GM13977 (cell line): ENCODE measurements at regions not wholly inside any gene's neighbourhood (a gene's known extent, or its start where the extent isn't known, plus 50 kb on each side); places are given as distances from the start of the nearest gene placed in this dataset.

Source experiments
- DNase-seq: peaks from one replicate; pipeline ENCODE4 v3.0.0; 2012; ENCODE audit warnings: low spot score
- CTCF ChIP-seq: IDR thresholded peaks from 2 replicates; pipeline ENCODE4 v1.5.1; 2012; ENCODE audit warnings: mild to moderate bottlenecking, control low read depth; ENCODE audit not compliant: insufficient read depth; ENCODE audit errors: extremely low read depth, missing control alignments
- in situ Hi-C: fragments of 300-500 bp; cut with MboI; formaldehyde crosslinking; loops from one replicate; pipeline ENCODE4 v1.12.0; 2022; ENCODE audit warnings: low sequenced_read_pairs, low pct_unique_long_range_greater_than_20kb, mixed read lengths, inconsistent platforms; ENCODE audit not compliant: unreplicated experiment

GRCh38 chr15:85860394-85861161, 65.9 kb upstream of the KLHL25 start:
- no peak for TF ChIP-seq CTCF
- DNase-seq = no peak
- in situ Hi-C loops = no loop called here

GRCh38 chr15:85865070-85865684, 70.5 kb upstream of the KLHL25 start:
- in situ Hi-C loops = no loop called here
- TF ChIP-seq CTCF = peak; percentile 79
- DNase-seq = peak; percentile 53

GRCh38 chr15:85867250-85867649, 72.5 kb upstream of the KLHL25 start:
- in situ Hi-C loops = no loop called here
- TF ChIP-seq CTCF = no peak

GRCh38 chr15:85869124-85869523, 74.4 kb upstream of the KLHL25 start:
- in situ Hi-C loops = no loop called here
- DNase-seq = no peak
- no peak for TF ChIP-seq CTCF

More at GRCh38 chr15:85867250-85867649, 72.5 kb upstream of the KLHL25 start:
- no peak for DNase-seq

- in situ Hi-C loops = no loop called here
- no peak for TF ChIP-seq CTCF
- no peak for DNase-seq
These were observed 75.7 kb upstream of the KLHL25 start for GRCh38 chr15:85870216-85871014.

GRCh38 chr15:85871545-85871944, 76.8 kb upstream of the KLHL25 start:
- in situ Hi-C loops = no loop called here
- TF ChIP-seq CTCF = no peak
- DNase-seq = no peak
